RWPE2 (cell line): ENCODE measurements at regions not wholly inside any gene's neighbourhood (a gene's known extent, or its start where the extent isn't known, plus 50 kb on each side); places are given as distances from the start of the nearest gene placed in this dataset.

ENCODE experiments used
- ATAC-seq: fragments of 200-7000 bp; cut with Tn5 transposase; 3 replicates; pipeline ENCODE4 v1.9.1; 2021; ENCODE audit warnings: low read depth
- DNase-seq: peaks from one replicate; pipeline ENCODE4 v3.0.0-alpha.2; 2020; ENCODE audit warnings: low spot score
- H3K27ac ChIP-seq: fragments of 450-650 bp; 2 replicates; pipeline ENCODE4 v1.5.1; 2017; ENCODE audit warnings: mild to moderate bottlenecking; ENCODE audit not compliant: poor library complexity, severe bottlenecking
- H3K27me3 ChIP-seq: fragments of 250-450 bp; sonication (Bioruptor Pico); 2 replicates; pipeline ENCODE4 v1.5.1; 2021; ENCODE audit warnings: mild to moderate bottlenecking, moderate library complexity; ENCODE audit not compliant: insufficient read depth, poor library complexity, severe bottlenecking
- H3K36me3 ChIP-seq: fragments of 250-450 bp; sonication (Bioruptor Pico); 2 replicates; pipeline ENCODE4 v1.5.1; 2020; ENCODE audit warnings: low read depth, mild to moderate bottlenecking, moderate library complexity
- H3K4me1 ChIP-seq: fragments of 250-450 bp; sonication (Bioruptor Pico); 2 replicates; pipeline ENCODE4 v1.5.1; 2021; ENCODE audit warnings: mild to moderate bottlenecking, moderate library complexity; ENCODE audit not compliant: insufficient read depth, poor library complexity, severe bottlenecking
- H3K4me3 ChIP-seq: fragments of 250-450 bp; sonication (Bioruptor Pico); 2 replicates; pipeline ENCODE4 v1.5.1; 2021; ENCODE audit warnings: mild to moderate bottlenecking, moderate library complexity; ENCODE audit not compliant: severe bottlenecking
- H3K9me3 ChIP-seq: fragments of 250-450 bp; sonication (Bioruptor Pico); 2 replicates; pipeline ENCODE4 v1.5.1; 2021; ENCODE audit warnings: mild to moderate bottlenecking, moderate library complexity; ENCODE audit not compliant: severe bottlenecking
- CTCF ChIP-seq: fragments of 450-650 bp; IDR thresholded peaks from one replicate; pipeline ENCODE4 v1.5.1; 2017; ENCODE audit warnings: mild to moderate bottlenecking, moderate library complexity; ENCODE audit not compliant: poor library complexity, severe bottlenecking

DNA sequence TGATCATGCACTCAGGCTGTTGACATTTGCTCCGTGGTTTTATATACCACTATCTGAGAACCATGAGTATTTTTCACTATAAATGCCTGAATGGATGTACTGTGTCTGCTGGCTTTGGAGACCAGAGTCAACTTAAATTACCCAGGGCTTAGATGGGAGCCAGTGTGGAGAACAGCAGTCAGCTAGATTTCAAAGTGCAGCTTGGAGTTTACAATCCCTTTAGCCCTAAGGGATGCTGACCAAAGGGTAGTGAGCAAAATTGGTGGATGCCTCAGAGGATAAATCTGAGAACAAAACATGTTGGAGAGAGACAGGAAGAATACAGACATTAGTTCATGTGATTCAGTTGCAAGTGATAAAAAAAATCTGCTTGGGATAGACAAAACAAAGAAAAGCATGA lies 327.5 kb downstream of the C11orf87 start:
- ATAC-seq: no peak
- H3K36me3 ChIP-seq: no peaks in the 10 kb centered on the region
- H3K4me1 ChIP-seq: no peaks in the 10 kb centered on the region
- TF ChIP-seq CTCF: no peak
- H3K9me3 ChIP-seq: no peaks in the 10 kb centered on the region
- no peaks in the 10 kb centered on the region for H3K27me3 ChIP-seq
- no peak overlapping the region for H3K27ac ChIP-seq
- H3K4me3 ChIP-seq: no peak overlapping the region
- DNase-seq: no peak

GRCh38 chr11:109750964-109751363 lies 329.0 kb downstream of the C11orf87 start:
- no peak for TF ChIP-seq CTCF
- ATAC-seq (no peak), DNase-seq (no peak)
- H3K27ac ChIP-seq: no peak overlapping the region
- H3K9me3 ChIP-seq: no peaks in the 10 kb centered on the region
- no peaks in the 10 kb centered on the region for H3K36me3 ChIP-seq
- H3K4me1 ChIP-seq: no peaks in the 10 kb centered on the region
- H3K4me3 ChIP-seq: no peak overlapping the region
- no peaks in the 10 kb centered on the region for H3K27me3 ChIP-seq

GRCh38 chr11:109752212-109752825 lies 330.3 kb downstream of the C11orf87 start:
- ATAC-seq: no peak
- Histone ChIP-seq H3K9me3 (no peaks in the 10 kb centered on the region), H3K27ac (no peak overlapping the region), H3K36me3 (no peaks in the 10 kb centered on the region), H3K4me3 (no peak overlapping the region), H3K27me3 (no peaks in the 10 kb centered on the region), H3K4me1 (no peaks in the 10 kb centered on the region)
- no peak for TF ChIP-seq CTCF
- no peak for DNase-seq

DNA sequence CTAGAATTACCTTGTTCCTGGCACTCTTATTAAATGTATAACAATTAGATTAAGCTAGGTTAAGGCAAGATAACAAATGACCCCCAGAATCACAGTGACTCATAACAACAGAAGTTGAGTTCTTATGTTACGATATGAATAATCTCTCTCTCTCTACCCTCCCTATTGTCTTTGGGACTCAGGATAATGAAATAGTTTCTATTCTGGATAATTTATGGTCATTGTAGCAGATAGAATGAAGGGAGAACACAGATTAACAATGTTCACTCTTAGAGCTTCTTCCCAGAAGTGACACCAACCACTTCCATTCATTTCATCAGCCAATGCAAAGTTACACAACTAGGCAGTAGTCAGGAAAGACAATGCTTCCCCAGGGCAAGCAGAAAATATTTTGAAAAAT lies 334.5 kb downstream of the C11orf87 start:
- DNase-seq: no peak
- Histone ChIP-seq H3K27me3 (no peaks in the 10 kb centered on the region), H3K4me1 (no peaks in the 10 kb centered on the region), H3K27ac (no peak overlapping the region), H3K36me3 (no peaks in the 10 kb centered on the region), H3K9me3 (no peaks in the 10 kb centered on the region), H3K4me3 (no peak overlapping the region)
- no peak for ATAC-seq
- TF ChIP-seq CTCF: no peak

- TF ChIP-seq CTCF: no peak
- Histone ChIP-seq H3K36me3 (no peaks in the 10 kb centered on the region), H3K4me3 (no peak overlapping the region), H3K4me1 (no peaks in the 10 kb centered on the region), H3K27me3 (no peaks in the 10 kb centered on the region), H3K27ac (no peak overlapping the region), H3K9me3 (no peaks in the 10 kb centered on the region)
- ATAC-seq (no peak), DNase-seq (no peak)
Observed at GRCh38 chr11:109756951-109757350, 335.0 kb downstream of the C11orf87 start.
